Vagina (tissue), 2 donors: ENCODE measurements at regions not wholly inside any gene's neighbourhood (a gene's known extent, or its start where the extent isn't known, plus 50 kb on each side); places are given as distances from the start of the nearest gene placed in this dataset.

Source experiments
- DNase-seq, 2 donors: peaks; one replicate each; pipeline ENCODE4 v3.0.0-alpha.2; 2017; ENCODE audit errors: extremely low spot score in 2 of 2
- H3K27ac ChIP-seq: fragments of 200-600 bp; sonication (generic); one replicate; pipeline ENCODE4 v1.5.1; 2019
- H3K27me3 ChIP-seq: fragments of 200-600 bp; sonication (generic); one replicate; pipeline ENCODE4 v1.5.1; 2019
- H3K36me3 ChIP-seq, 2 donors: fragments of 200-600 bp; sonication (generic); one replicate each; pipeline ENCODE4 v1.5.1; 2017 to 2019
- H3K4me1 ChIP-seq: fragments of 200-600 bp; sonication (generic); one replicate; pipeline ENCODE4 v1.5.1; 2019
- H3K4me3 ChIP-seq, 2 donors: fragments of 200-600 bp; sonication (generic); 1 replicate in 1 of 2; 2 replicates in 1 of 2; pipeline ENCODE4 v1.5.1; 2016 to 2019
- H3K9me3 ChIP-seq: fragments of 200-600 bp; sonication (generic); one replicate; pipeline ENCODE4 v1.5.1; 2019
- CTCF ChIP-seq, 3 experiments: fragments of 450-650 bp in 2 of 3; fragments of 200-600 bp in 1 of 3; sonication (generic) in 1 of 3; IDR thresholded peaks; one replicate each; pipeline ENCODE4 v1.5.1; 2017 to 2019; ENCODE audit warnings: antibody characterized with exemption in 3 of 3, mild to moderate bottlenecking in 2 of 3, moderate library complexity in 2 of 3
- POLR2A ChIP-seq, 2 donors: fragments of 450-650 bp; IDR thresholded peaks; one replicate each; pipeline ENCODE4 v1.6.1; 2017; ENCODE audit warnings: antibody characterized with exemption in 2 of 2, mild to moderate bottlenecking in 2 of 2, moderate library complexity in 2 of 2
- POLR2AphosphoS5 ChIP-seq, 2 donors: sonication (generic); formaldehyde crosslinking; IDR thresholded peaks; one replicate each; pipeline ENCODE4 v1.9.0; 2017; ENCODE audit warnings: antibody characterized with exemption in 2 of 2, mild to moderate bottlenecking in 2 of 2, low read depth in 1 of 2; ENCODE audit not compliant: insufficient read depth in 1 of 2
- intact Hi-C: fragments of 100-400 bp; cut with DNase I; formaldehyde crosslinking; loops from one replicate; pipeline ENCODE4 v1.15.1; 2023

- intact Hi-C loops: no loop called here
- Histone ChIP-seq H3K4me1 (no peaks in the 10 kb centered on the region), H3K27me3 (no peaks in the 10 kb centered on the region), H3K36me3 (no peaks in the 10 kb centered on the region), H3K4me3 (no peak overlapping the region), H3K27ac (no peak overlapping the region), H3K9me3 (no peaks in the 10 kb centered on the region)
- TF ChIP-seq CTCF (IDR thresholded peaks at IDR 0.05) (no peak), POLR2AphosphoS5 (IDR thresholded peaks at IDR 0.05; ENCODE audit: insufficient read depth in 1 of 2, low read depth in 1 of 2) (no peak), POLR2A (IDR thresholded peaks at IDR 0.05) (no peak)
- DNase-seq: no peak
These were observed 678.5 kb upstream of the PCDH20 start for GRCh38 chr13:62093984-62094780.

GRCh38 chr13:62092949-62093348, 677.3 kb upstream of the PCDH20 start:
- Histone ChIP-seq H3K9me3 (no peaks in the 10 kb centered on the region), H3K27ac (no peak overlapping the region), H3K36me3 (peaks cover 0 to 2% of the 10 kb centered on the region in 2 donors), H3K4me1 (no peaks in the 10 kb centered on the region), H3K27me3 (no peaks in the 10 kb centered on the region), H3K4me3 (no peak overlapping the region)
- DNase-seq: no peak
- TF ChIP-seq POLR2AphosphoS5 (IDR thresholded peaks at IDR 0.05; ENCODE audit: insufficient read depth in 1 of 2, low read depth in 1 of 2) (no peak), CTCF (IDR thresholded peaks at IDR 0.05) (no peak), POLR2A (IDR thresholded peaks at IDR 0.05) (no peak)
- intact Hi-C loops: no loop called here

GRCh38 chr13:62092536-62092935, 676.9 kb upstream of the PCDH20 start:
- no peaks in the 10 kb centered on the region for H3K27me3 ChIP-seq
- DNase-seq: no peak
- peaks cover 0 to 3% of the 10 kb centered on the region in 2 donors for H3K36me3 ChIP-seq
- intact Hi-C loops: no loop called here
- no peak overlapping the region for H3K27ac ChIP-seq
- TF ChIP-seq POLR2AphosphoS5 (IDR thresholded peaks at IDR 0.05; ENCODE audit: insufficient read depth in 1 of 2, low read depth in 1 of 2) (no peak), POLR2A (IDR thresholded peaks at IDR 0.05) (no peak), CTCF (IDR thresholded peaks at IDR 0.05) (no peak)
- H3K4me1 ChIP-seq: no peaks in the 10 kb centered on the region
- H3K9me3 ChIP-seq: no peaks in the 10 kb centered on the region
- H3K4me3 ChIP-seq: no peak overlapping the region

- intact Hi-C loops: no loop called here
- DNase-seq: no peak
- Histone ChIP-seq H3K4me1 (no peaks in the 10 kb centered on the region), H3K36me3 (peaks cover 0 to 3% of the 10 kb centered on the region in 2 donors), H3K9me3 (no peaks in the 10 kb centered on the region), H3K27me3 (no peaks in the 10 kb centered on the region), H3K4me3 (no peak overlapping the region), H3K27ac (no peak overlapping the region)
- TF ChIP-seq POLR2AphosphoS5 (IDR thresholded peaks at IDR 0.05; ENCODE audit: insufficient read depth in 1 of 2, low read depth in 1 of 2) (no peak), CTCF (IDR thresholded peaks at IDR 0.05) (no peak), POLR2A (IDR thresholded peaks at IDR 0.05) (no peak)
These were observed 672.5 kb upstream of the PCDH20 start for GRCh38 chr13:62088165-62088564.

- Histone ChIP-seq H3K27me3 (no peaks in the 10 kb centered on the region), H3K36me3 (peaks cover 0 to 3% of the 10 kb centered on the region in 2 donors), H3K4me1 (no peaks in the 10 kb centered on the region), H3K9me3 (no peaks in the 10 kb centered on the region), H3K27ac (no peak overlapping the region), H3K4me3 (no peak overlapping the region)
- intact Hi-C loops: no loop called here
- TF ChIP-seq CTCF (IDR thresholded peaks at IDR 0.05) (no peak), POLR2AphosphoS5 (IDR thresholded peaks at IDR 0.05; ENCODE audit: insufficient read depth in 1 of 2, low read depth in 1 of 2) (no peak), POLR2A (IDR thresholded peaks at IDR 0.05) (no peak)
- no peak for DNase-seq
These were observed 671.5 kb upstream of the PCDH20 start for GRCh38 chr13:62087124-62087523.
